ENCODE measurements at regions not wholly inside any gene's neighbourhood (a gene's known extent, or its start where the extent isn't known, plus 50 kb on each side); places are given as distances from the start of the nearest gene placed in this dataset.

DNA sequence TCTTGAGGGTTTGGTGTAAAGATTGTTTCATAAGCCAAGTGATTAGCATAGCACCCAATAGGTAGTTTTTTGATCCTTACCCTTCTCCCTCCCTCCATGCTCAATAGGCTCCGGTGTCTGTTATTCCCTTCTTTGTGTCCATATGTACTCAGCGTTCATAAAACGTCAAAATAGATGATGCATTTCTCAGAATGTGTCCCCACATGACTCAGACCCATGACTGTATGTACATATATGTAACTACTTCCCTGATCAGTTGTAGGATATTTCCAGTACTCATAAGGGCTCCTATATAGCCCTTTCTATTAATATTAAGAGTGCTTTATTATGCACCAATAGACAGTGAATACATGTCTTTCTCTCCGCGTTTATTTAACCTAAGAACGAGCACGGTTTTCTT lies 466.9 kb downstream of the KIF20B start:
- H3K36me3 ChIP-seq (replicated peaks; ENCODE audit: control insufficient read depth, insufficient read depth, low read length), result no peaks in the 10 kb centered on the region
- H3K27me3 ChIP-seq (ENCODE audit: control insufficient read depth, insufficient read depth, low read length), result no peaks in the 10 kb centered on the region
- H3K4me3 ChIP-seq (ENCODE audit: insufficient read depth, low read depth, low read length), result no peak overlapping the region
- no peak for DNase-seq

DNA sequence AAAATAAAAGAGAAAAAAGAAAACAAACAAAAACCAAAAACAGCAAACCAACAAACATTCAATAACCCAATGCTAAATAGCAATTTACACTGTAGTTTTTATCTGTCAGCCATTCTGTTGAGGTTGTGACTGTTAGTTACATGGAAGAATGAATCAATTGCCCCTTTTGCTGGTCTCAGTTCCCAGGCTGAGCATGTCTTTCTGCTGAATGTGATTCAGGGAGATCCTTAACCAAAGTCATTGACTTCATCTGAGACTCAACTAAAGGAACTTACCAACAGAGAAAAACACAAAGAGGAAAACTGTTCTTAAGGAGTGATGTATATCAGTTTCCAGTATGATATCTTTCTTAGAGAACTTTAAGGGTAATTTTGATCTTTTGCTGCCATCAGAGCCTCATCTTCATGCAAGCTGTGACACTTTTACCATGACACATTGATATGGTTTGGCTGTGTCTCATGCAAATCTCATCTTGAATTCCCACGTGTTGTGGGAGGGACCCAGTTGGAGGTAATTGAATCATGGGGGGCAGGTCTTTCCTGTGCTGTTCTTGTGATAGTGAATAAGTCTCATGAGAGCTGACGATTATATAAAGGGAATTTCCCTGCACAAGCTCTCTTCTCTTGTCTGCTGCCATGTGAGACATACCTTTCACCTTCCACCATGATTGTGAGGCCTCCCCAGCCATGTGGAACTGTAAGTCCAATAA lies 469.8 kb downstream of the KIF20B start:
- no peak for DNase-seq
- Histone ChIP-seq H3K27me3 (ENCODE audit: control insufficient read depth, insufficient read depth, low read length) (no peaks in the 10 kb centered on the region), H3K4me3 (ENCODE audit: insufficient read depth, low read depth, low read length) (no peak overlapping the region), H3K36me3 (replicated peaks; ENCODE audit: control insufficient read depth, insufficient read depth, low read length) (no peaks in the 10 kb centered on the region)

DNA sequence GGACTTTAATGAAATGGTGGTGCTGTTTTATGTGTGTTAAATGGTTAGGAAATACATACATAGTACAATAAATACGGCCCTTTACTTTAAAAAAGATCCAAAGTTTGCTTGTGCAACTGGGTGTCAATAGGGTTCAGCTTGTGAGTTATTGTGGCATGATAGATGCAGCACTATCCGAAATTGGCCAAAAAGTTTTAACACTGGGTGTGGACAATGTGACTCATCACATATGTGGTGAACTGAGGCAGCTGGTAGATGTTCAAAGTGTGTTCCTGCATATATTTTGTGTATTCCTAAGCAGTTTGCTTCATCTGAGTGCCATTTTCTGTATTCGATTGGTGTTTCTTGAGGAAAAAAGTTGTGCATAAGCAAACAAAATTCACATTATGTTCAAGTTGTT lies 473.1 kb downstream of the KIF20B start:
- Histone ChIP-seq H3K36me3 (replicated peaks; ENCODE audit: control insufficient read depth, insufficient read depth, low read length) (no peaks in the 10 kb centered on the region), H3K27me3 (ENCODE audit: control insufficient read depth, insufficient read depth, low read length) (no peaks in the 10 kb centered on the region), H3K4me3 (ENCODE audit: insufficient read depth, low read depth, low read length) (no peak overlapping the region)
- no peak for DNase-seq

DNA sequence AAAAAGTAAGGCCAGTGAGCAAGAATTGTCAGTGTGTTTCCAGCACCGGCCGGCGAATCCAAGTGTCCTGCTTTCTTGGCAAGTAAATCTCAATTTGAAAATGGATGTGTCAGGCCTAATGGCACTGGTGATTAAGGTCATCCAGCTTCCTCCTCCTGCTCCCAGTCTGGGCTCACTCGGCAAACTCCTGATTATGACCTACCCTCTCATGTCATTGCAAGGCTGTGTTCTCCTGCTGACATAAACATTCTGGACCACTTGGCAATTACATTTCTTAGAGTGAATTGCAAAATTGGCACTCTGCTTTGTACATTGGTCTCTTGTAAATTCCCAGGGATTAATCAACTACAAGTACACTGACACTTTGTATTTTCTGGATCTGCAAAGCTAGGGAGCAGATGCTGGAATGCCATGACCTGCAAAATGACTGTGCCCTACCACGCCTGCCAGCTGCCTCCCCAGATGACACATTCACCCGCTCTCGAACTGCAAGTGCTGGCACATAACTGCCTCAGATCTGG lies 473.8 kb downstream of the KIF20B start:
- H3K36me3 ChIP-seq (replicated peaks; ENCODE audit: control insufficient read depth, insufficient read depth, low read length), result no peaks in the 10 kb centered on the region
- no peak for DNase-seq
- no peaks in the 10 kb centered on the region for H3K27me3 ChIP-seq (ENCODE audit: control insufficient read depth, insufficient read depth, low read length)
- no peak overlapping the region for H3K4me3 ChIP-seq (ENCODE audit: insufficient read depth, low read depth, low read length)

DNA sequence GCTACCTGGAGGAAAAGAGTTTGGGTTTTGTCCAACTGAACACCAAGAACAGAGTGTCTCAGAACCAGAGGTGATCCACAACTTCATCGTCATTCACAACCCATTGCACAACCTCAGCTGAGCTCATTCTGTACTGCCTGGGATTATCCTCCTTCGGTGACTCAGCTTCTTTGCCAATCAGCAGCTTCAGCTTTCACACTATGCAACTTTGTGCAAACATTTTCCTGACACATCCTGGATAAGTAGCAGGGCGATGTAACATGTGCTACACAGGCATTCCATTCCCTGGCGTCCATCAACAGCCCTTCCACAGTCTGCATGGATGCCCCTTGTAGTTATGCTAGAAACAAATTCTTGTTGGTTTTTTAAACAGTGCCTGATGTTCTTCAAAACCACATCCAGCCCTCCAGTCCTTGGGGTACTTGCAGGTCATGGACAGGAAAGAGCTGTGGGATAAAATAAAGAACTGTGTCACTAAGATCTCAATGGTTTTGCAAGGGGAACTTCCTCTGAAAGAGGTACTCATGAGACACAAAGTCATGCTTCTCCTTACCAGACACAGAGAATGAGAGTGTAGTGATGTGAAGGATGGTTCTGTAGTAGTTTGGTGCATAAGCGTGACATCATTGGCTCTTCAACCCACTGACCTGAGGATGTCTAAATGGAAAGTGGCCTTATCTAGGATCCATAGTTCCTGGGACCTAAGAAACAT lies 478.5 kb downstream of the KIF20B start:
- Histone ChIP-seq H3K4me3 (ENCODE audit: insufficient read depth, low read depth, low read length) (no peak overlapping the region), H3K27me3 (ENCODE audit: control insufficient read depth, insufficient read depth, low read length) (no peaks in the 10 kb centered on the region), H3K36me3 (replicated peaks; ENCODE audit: control insufficient read depth, insufficient read depth, low read length) (no peaks in the 10 kb centered on the region)
- no peak for DNase-seq

DNA sequence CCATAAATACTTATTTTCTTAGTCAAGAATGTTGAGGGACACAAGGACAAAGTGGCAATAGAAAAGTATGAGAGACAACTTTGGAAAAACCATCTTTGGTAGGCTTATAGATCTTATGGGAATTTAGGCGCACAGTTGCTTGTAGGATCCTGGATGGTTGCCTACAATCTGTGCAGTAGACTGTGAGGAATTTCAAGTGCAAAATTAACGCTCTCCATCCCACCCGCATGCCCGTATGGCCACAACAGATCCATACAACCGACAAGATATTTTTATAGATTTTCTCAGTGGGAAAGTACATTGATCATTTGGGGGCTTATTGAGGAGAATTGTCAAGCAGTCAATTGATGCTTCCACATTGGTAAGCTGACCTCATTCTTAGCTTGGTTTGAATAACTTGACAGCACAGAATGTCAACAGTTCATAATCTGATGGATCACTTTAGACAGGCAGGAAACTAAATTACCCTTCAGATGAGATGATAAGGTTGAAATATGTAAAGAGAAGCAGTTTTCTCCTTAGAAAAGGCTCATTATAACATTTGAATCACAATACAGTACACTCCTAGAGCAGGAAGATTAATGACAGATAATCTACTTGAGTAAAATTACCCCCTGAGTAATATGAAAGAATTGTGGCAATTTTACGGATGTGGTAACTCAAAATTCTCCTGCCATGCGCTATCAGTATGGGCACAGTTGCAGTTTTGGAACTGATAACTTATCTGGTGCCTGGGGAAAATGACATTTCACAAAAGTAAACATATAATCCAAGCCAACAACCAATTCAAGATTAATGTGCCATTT lies 479.7 kb downstream of the KIF20B start:
- Histone ChIP-seq H3K4me3 (ENCODE audit: insufficient read depth, low read depth, low read length) (no peak overlapping the region), H3K36me3 (replicated peaks; ENCODE audit: control insufficient read depth, insufficient read depth, low read length) (no peaks in the 10 kb centered on the region), H3K27me3 (ENCODE audit: control insufficient read depth, insufficient read depth, low read length) (no peaks in the 10 kb centered on the region)
- DNase-seq, result no peak

DNA sequence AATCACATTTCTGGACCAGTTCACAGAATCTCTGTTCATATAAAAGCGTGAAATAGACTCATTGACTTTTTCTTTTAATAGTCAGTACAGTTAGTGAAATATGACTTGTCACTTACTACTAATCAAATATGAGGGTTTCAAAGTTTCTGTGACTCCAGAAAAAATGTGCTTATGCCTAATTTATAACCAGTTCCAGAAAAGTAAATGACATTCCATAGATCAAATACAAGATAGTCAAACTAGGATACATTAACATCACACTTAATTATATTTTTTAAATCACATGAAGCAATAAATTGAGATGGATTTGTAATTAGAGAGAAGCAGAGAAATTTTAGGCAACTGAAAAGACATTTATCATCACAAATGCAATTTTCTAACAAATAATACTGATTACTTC lies 491.4 kb downstream of the KIF20B start:
- no peak for DNase-seq
- no peak overlapping the region for H3K4me3 ChIP-seq (ENCODE audit: insufficient read depth, low read depth, low read length)
- no peaks in the 10 kb centered on the region for H3K36me3 ChIP-seq (replicated peaks; ENCODE audit: control insufficient read depth, insufficient read depth, low read length)
- no peaks in the 10 kb centered on the region for H3K27me3 ChIP-seq (ENCODE audit: control insufficient read depth, insufficient read depth, low read length)

DNA sequence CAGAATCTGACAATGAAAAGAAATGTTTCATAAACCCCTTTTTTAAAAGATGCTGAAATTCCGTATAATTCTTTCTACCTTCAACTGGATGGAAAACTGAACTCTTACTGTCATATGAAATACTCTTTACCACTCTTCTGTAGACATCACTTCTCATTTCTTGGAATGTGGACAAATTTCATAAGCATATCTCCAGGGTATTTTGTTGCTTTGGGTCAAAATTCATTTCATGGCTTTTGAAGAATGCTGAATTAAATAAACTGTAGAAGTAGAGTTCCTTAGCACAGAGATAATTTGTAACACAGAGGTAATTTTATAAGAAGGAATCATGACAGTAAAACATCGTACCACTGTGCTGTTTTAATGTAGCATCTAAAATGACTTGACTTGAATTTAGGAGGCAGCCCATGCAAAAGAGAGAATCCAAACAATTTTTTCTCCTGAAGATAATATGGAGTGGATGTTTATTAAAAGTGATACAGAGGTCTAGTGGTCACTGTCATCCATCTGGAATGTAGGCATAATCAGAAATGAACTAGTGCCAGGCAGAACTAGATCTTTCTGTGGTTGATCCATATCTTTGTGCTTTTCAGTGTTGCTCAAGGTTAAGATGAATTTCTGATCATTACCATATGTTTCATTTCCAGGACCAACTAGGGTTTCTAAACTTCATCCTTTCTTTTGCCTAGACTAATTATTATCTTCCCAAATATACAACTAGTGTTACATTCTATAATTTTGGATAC lies 492.0 kb downstream of the KIF20B start:
- no peak overlapping the region for H3K4me3 ChIP-seq (ENCODE audit: insufficient read depth, low read depth, low read length)
- H3K27me3 ChIP-seq (ENCODE audit: control insufficient read depth, insufficient read depth, low read length), result no peaks in the 10 kb centered on the region
- no peaks in the 10 kb centered on the region for H3K36me3 ChIP-seq (replicated peaks; ENCODE audit: control insufficient read depth, insufficient read depth, low read length)
- DNase-seq, result no peak

DNA sequence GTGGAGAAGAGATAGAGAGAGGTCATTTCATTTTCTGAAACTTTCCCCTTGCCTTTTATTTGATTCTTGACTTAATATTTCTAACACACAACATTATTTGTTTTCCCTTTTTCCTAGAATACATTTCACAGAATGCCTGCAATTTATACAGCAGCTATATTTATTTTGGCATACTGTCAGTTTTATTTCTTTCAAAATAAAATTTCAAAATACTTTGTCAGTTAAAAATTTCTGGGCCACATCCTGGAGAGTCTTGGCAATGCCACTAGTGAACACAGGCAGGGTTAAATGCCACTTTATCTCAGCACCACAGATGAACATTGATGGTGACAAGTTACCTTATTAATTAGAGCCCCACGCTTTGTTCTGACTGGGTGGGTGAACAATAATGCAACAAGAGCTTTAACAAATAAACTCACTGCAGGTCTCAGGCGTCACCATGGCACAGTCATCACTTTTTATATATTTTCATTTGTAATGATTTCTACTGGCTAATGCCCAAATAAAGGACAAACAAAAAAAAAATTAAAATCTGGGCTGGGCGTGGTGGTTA lies 494.0 kb downstream of the KIF20B start:
- Histone ChIP-seq H3K4me3 (ENCODE audit: insufficient read depth, low read depth, low read length) (no peak overlapping the region), H3K27me3 (ENCODE audit: control insufficient read depth, insufficient read depth, low read length) (no peaks in the 10 kb centered on the region), H3K36me3 (replicated peaks; ENCODE audit: control insufficient read depth, insufficient read depth, low read length) (no peaks in the 10 kb centered on the region)
- DNase-seq, result no peak

DNA sequence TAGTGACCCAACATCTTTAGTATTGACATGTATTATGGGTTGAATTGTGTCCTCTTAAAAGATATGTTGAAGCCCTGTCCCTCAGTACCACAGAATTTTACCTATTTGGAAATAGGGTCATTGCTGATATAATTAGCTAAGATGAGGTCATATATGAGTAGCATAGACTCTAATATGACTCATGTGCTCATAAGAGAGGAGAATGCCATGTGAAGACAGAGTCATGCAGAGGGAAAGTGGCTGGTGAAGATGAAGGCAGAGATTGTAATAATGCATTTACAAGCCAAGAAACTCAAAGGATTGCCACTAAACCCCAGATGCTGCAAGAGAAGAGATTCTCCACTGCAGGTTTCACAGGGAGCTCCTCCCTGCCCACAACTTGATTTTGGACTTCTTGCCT lies 496.4 kb downstream of the KIF20B start:
- DNase-seq, result no peak
- Histone ChIP-seq H3K4me3 (ENCODE audit: insufficient read depth, low read depth, low read length) (no peak overlapping the region), H3K27me3 (ENCODE audit: control insufficient read depth, insufficient read depth, low read length) (no peaks in the 10 kb centered on the region), H3K36me3 (replicated peaks; ENCODE audit: control insufficient read depth, insufficient read depth, low read length) (no peaks in the 10 kb centered on the region)

DNA sequence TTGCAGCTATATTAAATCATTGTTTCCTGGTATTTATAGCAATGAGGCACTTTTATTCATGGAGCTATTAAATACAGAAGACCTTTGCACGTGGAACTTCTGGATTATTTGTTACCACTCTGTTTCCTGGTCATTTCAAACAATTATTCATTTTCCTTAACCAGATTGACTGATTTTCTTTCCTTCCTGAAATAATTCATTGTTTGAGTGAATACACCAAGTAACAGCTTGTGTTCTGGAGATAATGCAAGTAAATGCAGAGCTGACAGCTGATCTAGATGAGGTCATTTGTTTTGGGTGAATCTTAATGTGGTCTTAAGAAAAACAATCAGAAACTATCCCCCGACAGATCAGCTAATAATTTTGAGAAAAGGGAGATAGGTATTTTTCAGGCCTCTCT lies 497.7 kb downstream of the KIF20B start:
- no peak for DNase-seq
- no peaks in the 10 kb centered on the region for H3K27me3 ChIP-seq (ENCODE audit: control insufficient read depth, insufficient read depth, low read length)
- H3K4me3 ChIP-seq (ENCODE audit: insufficient read depth, low read depth, low read length), result no peak overlapping the region
- no peaks in the 10 kb centered on the region for H3K36me3 ChIP-seq (replicated peaks; ENCODE audit: control insufficient read depth, insufficient read depth, low read length)

DNA sequence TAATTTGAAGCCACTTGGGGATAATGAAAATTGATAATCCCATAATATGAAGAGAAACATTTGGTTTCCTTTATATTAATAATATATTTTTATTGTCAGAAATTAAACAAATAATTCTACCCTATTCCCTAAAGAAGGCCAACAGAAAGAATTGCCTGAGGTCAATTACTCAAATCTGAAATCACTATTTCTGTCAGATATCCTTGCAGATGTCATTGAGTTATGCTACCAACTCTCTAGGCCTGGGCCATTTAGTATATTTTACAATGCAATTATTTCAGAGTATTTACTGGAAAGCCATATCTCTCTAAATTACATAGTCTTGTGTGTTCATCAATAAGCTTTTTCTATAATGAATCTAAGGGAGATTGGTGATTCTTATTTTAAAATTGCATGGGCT lies 498.1 kb downstream of the KIF20B start:
- no peaks in the 10 kb centered on the region for H3K27me3 ChIP-seq (ENCODE audit: control insufficient read depth, insufficient read depth, low read length)
- no peak for DNase-seq
- H3K36me3 ChIP-seq (replicated peaks; ENCODE audit: control insufficient read depth, insufficient read depth, low read length), result no peaks in the 10 kb centered on the region
- no peak overlapping the region for H3K4me3 ChIP-seq (ENCODE audit: insufficient read depth, low read depth, low read length)

DNA sequence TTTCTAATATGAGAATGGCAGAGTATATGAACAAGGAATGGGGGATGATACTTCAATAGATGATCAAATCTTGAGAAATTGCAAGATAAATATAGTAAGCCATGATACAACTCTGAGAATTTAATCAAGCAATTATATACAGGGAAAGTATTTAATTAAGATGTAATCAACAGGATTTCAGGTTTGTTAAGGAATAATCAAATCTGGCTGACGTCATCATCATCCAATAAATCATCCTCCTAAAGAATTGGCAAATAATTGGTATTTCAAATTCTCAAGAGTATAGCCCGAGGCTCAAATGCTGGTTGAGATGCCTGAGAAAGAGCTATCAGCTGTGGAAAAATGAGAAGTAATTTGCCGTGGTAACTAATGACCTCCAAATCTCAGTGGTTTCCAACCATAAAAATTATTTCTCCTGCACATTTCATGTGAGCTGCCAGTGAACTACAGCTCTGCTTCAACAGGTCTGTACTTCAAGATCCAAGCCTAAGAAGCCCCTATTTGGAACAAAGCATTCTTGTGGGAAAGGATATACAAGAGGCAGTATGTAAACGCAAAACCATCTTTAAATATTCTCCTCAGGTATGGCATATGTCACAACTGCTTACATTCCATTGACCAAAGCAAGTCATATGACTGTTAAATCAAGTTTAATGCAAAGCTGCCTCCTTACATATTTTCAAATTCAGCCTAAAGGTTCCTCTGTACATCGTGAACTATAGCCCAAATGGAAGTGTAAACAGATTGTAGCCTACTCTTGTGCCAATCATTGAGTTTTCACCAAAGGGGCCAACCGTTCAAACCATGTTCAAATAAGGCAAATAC lies 503.0 kb downstream of the KIF20B start:
- Histone ChIP-seq H3K27me3 (ENCODE audit: control insufficient read depth, insufficient read depth, low read length) (no peaks in the 10 kb centered on the region), H3K4me3 (ENCODE audit: insufficient read depth, low read depth, low read length) (no peak overlapping the region), H3K36me3 (replicated peaks; ENCODE audit: control insufficient read depth, insufficient read depth, low read length) (no peaks in the 10 kb centered on the region)
- DNase-seq, result no peak
